ENCODE measurements at regions not wholly inside any gene's neighbourhood (a gene's known extent, or its start where the extent isn't known, plus 50 kb on each side); places are given as distances from the start of the nearest gene placed in this dataset.
A peak's percentile ranks its signal among the peaks of the same experiment; 100 is the strongest.

DNA sequence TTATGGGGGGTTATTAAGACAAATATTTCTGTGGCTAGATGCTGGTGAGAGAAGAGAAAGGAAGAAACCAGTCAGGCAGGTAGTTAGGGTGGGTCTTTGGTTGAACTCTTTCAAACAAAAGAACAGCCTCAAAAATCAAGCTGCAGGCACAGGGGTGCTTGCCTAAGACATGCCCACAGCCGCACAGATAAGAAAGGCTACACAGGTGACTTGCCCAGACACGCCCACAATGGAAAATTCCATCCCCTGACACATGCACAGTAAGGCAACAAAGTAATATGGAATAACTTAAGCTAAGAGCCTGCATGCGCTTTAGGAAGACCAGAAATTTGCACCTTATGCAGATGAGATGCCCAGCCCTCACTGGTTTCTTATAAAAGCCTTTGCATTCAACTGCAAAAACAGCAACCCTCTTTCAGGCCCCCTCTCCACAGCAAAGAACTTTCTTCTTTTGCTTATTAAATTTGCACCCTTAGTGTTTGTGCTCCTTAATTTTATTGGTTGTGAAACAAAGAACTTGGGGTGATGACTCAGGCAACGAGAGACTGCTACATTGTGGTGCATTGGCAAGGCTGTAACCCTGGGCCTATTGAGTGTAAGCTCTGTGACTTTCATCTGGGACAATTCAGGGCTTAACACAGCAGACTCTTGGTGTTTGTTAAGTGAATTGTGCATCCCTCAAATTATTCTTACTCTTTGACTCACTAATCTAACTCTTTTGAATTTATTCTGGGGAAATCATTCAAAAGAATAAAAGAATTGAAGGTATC lies 149.4 kb downstream of the RPAP3 start:
- DNase-seq (no peak), ATAC-seq (no peak)
- Histone ChIP-seq H3K27me3 (no peaks in the 10 kb centered on the region), H3K36me3 (replicated peaks in 1 of 2; ENCODE audit: insufficient read depth in 1 of 2, low read depth in 2 of 2) (no peaks in the 10 kb centered on the region), H3K9me3 (peaks cover 0 to 6% (median 0%) of the 10 kb centered on the region in 3 donors), H3K4me1 (no peaks in the 10 kb centered on the region), H3K27ac (no peak overlapping the region), H3K4me3 (no peak overlapping the region)
- TF ChIP-seq, protein P1, sequence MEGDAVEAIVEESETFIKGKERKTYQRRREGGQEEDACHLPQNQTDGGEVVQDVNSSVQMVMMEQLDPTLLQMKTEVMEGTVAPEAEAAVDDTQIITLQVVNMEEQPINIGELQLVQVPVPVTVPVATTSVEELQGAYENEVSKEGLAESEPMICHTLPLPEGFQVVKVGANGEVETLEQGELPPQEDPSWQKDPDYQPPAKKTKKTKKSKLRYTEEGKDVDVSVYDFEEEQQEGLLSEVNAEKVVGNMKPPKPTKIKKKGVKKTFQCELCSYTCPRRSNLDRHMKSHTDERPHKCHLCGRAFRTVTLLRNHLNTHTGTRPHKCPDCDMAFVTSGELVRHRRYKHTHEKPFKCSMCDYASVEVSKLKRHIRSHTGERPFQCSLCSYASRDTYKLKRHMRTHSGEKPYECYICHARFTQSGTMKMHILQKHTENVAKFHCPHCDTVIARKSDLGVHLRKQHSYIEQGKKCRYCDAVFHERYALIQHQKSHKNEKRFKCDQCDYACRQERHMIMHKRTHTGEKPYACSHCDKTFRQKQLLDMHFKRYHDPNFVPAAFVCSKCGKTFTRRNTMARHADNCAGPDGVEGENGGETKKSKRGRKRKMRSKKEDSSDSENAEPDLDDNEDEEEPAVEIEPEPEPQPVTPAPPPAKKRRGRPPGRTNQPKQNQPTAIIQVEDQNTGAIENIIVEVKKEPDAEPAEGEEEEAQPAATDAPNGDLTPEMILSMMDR (IDR thresholded peaks at IDR 0.05) = no peak
- no peak for TF ChIP-seq POLR2A (IDR thresholded peaks at IDR 0.05)
- 49 to 68% methylated on average over 3 to 4 of the region's 4 CpGs for WGBS, 2 donors
- intact Hi-C loops (cut with DNase I) = no loop called here

GRCh38 chr12:47554046-47554653 lies 151.7 kb downstream of the RPAP3 start:
- intact Hi-C loops (cut with DNase I) = no loop called here
- Histone ChIP-seq H3K4me3 (no peak overlapping the region), H3K27ac (no peak overlapping the region), H3K4me1 (no peaks in the 10 kb centered on the region), H3K27me3 (no peaks in the 10 kb centered on the region), H3K9me3 (peaks cover 0 to 6% (median 0%) of the 10 kb centered on the region in 3 donors), H3K36me3 (replicated peaks in 1 of 2; ENCODE audit: insufficient read depth in 1 of 2, low read depth in 2 of 2) (no peaks in the 10 kb centered on the region)
- 61 to 71% methylated on average over 3 of the region's 3 CpGs for WGBS, 2 donors
- TF ChIP-seq, protein P1 (IDR thresholded peaks at IDR 0.05) = no peak
- DNase-seq (no peak), ATAC-seq (no peak)

GRCh38 chr12:47553266-47553665 lies 152.6 kb downstream of the RPAP3 start:
- 48 to 59% methylated on average over 3 of the region's 3 CpGs for WGBS, 2 donors
- no peak for ATAC-seq
- H3K9me3 ChIP-seq = peaks cover 0 to 6% (median 0%) of the 10 kb centered on the region in 3 donors
- TF ChIP-seq, protein P1 (IDR thresholded peaks at IDR 0.05) = no peak
- no peak for TF ChIP-seq POLR2A (IDR thresholded peaks at IDR 0.05)
- no peak overlapping the region for H3K4me3 ChIP-seq
- H3K27ac ChIP-seq = no peak overlapping the region
- no peaks in the 10 kb centered on the region for H3K4me1 ChIP-seq
- no peak for DNase-seq
- H3K27me3 ChIP-seq = no peaks in the 10 kb centered on the region
- intact Hi-C loops (cut with DNase I) = no loop called here
- H3K36me3 ChIP-seq (replicated peaks in 1 of 2; ENCODE audit: insufficient read depth in 1 of 2, low read depth in 2 of 2) = no peaks in the 10 kb centered on the region

DNA sequence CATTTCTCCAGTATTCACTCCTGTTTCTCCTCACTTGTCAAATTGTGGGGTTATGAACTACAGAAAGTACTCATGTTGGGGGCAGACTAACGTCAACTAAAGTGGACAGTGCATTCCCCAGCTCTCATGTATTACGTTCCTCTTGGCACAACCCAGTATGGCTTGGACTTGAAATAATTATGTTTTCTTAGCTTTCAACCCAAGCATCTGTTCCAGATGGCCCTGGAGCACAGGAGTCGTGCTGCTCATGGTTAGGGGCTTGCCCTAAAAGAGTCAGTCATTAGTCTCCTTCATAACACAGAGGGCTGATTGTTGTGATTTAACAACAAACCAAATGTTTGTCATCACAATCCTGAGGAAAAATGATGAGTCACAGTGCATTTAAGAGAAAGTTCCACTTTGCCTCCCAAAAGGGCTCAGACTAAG lies 154.4 kb downstream of the RPAP3 start:
- peak in 1 of 4 donors; percentile 23 for DNase-seq
- H3K4me1 ChIP-seq = no peaks in the 10 kb centered on the region
- TF ChIP-seq, protein P1 (IDR thresholded peaks at IDR 0.05) = no peak
- no peak for TF ChIP-seq POLR2A (IDR thresholded peaks at IDR 0.05)
- peak; percentile 62 for ATAC-seq
- no peaks in the 10 kb centered on the region for H3K27me3 ChIP-seq
- intact Hi-C loops (cut with DNase I) = no loop called here
- no peak overlapping the region for H3K27ac ChIP-seq
- no peaks in the 10 kb centered on the region for H3K36me3 ChIP-seq (replicated peaks in 1 of 2; ENCODE audit: insufficient read depth in 1 of 2, low read depth in 2 of 2)
- H3K4me3 ChIP-seq = no peak overlapping the region
- H3K9me3 ChIP-seq = peaks cover 0 to 6% (median 0%) of the 10 kb centered on the region in 3 donors
- 65 to 66% methylated on average over 3 of the region's 3 CpGs for WGBS, 2 donors
